LNCAP (cell line): ENCODE measurements at regions not wholly inside any gene's neighbourhood (a gene's known extent, or its start where the extent isn't known, plus 50 kb on each side); places are given as distances from the start of the nearest gene placed in this dataset.

Experiments used
- TF ChIP-seq, protein P1 (sequence below): fragments of 450-650 bp; IDR thresholded peaks from 2 replicates; pipeline ENCODE4 v1.5.1; 2017; ENCODE audit warnings: mild to moderate bottlenecking

DNA sequence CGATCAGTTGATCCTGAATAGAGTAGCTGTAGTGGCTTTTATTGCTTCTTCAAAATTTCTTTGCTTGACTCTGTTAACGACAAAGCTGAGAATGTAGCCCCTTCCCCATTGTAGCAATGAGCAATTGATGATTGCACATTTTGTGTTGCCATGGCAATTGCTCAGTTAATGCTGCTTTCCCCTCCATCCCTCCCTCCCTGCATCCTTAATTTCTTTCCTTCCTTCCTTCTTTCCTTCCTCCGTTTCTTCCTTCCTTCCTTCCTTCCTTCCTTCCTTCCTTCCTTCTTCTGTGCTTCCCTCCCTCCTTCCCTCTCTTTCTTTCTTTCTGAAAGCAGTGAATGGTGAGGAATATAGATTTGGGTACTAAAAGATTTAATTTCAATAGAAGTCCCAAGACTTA, 557.3 kb upstream of the MAP3K7 start:
- TF ChIP-seq, protein P1, sequence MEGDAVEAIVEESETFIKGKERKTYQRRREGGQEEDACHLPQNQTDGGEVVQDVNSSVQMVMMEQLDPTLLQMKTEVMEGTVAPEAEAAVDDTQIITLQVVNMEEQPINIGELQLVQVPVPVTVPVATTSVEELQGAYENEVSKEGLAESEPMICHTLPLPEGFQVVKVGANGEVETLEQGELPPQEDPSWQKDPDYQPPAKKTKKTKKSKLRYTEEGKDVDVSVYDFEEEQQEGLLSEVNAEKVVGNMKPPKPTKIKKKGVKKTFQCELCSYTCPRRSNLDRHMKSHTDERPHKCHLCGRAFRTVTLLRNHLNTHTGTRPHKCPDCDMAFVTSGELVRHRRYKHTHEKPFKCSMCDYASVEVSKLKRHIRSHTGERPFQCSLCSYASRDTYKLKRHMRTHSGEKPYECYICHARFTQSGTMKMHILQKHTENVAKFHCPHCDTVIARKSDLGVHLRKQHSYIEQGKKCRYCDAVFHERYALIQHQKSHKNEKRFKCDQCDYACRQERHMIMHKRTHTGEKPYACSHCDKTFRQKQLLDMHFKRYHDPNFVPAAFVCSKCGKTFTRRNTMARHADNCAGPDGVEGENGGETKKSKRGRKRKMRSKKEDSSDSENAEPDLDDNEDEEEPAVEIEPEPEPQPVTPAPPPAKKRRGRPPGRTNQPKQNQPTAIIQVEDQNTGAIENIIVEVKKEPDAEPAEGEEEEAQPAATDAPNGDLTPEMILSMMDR = no peak

DNA sequence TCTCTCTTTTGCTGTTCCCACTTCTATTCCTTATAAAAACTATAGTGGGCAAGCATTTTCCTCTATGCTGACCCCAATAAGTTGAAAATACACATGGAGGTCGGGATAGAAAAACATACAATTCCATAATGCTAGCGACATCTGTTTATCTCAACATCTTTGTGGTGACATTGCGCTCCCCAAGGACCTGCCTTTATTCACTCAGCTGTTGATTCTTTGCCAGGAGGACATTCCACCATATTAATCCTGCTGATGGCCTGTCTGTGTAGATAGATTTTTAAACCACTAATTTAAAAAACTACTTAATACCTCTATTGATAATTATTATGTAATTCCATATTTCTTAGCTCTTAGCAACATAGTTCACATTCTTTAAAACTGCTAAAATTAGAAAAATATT, 555.3 kb upstream of the MAP3K7 start:
- TF ChIP-seq, protein P1 = no peak

DNA sequence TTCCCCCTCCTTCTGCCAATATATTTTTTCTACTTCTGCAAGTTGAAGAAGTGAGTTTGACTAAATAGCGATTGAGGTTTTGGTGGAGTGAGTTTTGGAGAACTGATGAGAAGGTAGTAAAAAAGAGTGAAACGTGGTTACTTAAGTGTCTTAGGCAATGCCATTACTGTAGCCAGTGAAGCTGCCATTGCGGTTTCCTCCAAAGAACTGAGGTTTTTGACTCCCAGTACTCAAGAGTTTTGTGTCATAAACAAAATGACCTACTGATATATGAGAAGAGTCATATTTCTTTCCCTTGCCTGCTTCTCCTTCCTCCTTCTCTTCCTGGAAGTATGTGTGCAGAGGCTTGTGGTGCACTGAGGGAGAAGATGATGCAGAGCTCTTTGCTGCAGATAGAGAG, 554.5 kb upstream of the MAP3K7 start:
- TF ChIP-seq, protein P1 = no peak

DNA sequence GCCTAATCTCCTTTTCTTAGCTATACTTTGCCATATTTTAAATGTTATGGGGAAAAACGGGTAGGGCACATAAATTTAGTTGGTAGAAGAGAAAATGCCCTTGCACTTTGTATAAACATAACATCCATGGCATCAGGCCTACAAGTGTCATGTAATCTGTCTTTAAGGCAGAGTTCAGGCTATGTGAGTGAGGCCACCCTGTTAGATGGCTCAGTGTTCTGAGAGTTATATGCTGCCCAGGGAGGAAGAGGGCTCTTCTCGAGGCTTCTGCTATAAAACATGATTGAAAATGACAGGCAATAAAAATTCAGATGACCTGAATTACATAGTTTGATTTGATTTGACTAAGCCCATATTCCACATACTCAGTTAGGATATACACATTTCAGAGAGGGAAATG, 553.6 kb upstream of the MAP3K7 start:
- TF ChIP-seq, protein P1 = no peak

GRCh38 chr6:91137286-91137685, 550.4 kb upstream of the MAP3K7 start:
- TF ChIP-seq, protein P1 = no peak

DNA sequence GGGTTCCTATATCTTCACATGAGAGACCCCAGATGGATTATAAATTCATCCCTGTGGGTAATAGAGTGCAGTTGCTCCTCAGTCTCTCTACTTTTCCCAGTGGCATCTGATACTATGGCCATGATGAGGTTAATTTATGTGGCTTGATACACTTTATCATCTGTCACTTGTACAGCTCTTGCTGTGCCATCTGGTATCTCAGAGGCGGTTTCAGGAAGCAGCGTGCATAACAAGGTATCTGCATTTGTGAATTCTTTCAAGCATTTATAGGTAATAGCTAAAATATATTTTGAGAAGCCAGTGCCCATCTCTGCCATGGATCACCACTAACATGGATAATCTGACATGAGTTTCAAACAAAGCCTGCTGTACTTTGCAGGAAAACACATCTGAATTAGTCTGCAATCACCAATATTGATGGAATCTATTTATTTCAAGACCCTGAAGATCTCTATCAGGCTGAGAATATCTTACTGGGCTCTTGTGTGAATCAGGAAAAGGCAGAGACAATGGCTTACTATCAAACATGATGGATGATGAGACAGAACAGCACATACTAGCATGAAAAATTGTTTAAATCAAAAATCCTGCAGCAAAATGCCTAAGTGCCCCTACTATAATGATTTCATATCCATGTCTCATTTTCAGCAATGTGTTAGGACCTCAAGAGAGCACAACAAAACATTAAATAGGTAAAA, 548.7 kb upstream of the MAP3K7 start:
- TF ChIP-seq, protein P1 = no peak

- TF ChIP-seq, protein P1 = no peak
Observed at GRCh38 chr6:91132461-91132860, 545.6 kb upstream of the MAP3K7 start.

GRCh38 chr6:91130126-91130525, 543.3 kb upstream of the MAP3K7 start:
- TF ChIP-seq, protein P1 = no peak
